K562 (cell line): ENCODE measurements at regions not wholly inside any gene's neighbourhood (a gene's known extent, or its start where the extent isn't known, plus 50 kb on each side); places are given as distances from the start of the nearest gene placed in this dataset.

Source experiments
- ATAC-seq: fragments of 200-7000 bp; cut with Tn5 transposase; 3 replicates; pipeline ENCODE4 v1.9.1; 2020; ENCODE audit warnings: moderate library complexity
- BruUV-seq: library from RNA; stranded (reverse); fragments of 400-500 nt; replicated peaks from 2 replicates; lab custom pipeline; 2021; lab: Mats Ljungman, UMichigan
- CTCF ChIA-PET: fragments of 300-600 bp; formaldehyde crosslinking; extraction: SDS; loops from one replicate; lab custom pipeline; 2021; ENCODE audit warnings: low intra/inter-chr PET ratio; lab: Yijun Ruan, JAX
- POLR2A ChIA-PET: fragments of 300-600, 350-650 bp; sonication (Branson Sonifier 250); formaldehyde crosslinking; extraction: SDS; loops from one replicate; lab custom pipeline; 2021; ENCODE audit warnings: antibody characterized with exemption, inconsistent platforms; lab: Yijun Ruan, JAX
- DNase-seq, 4 experiments: peaks; one replicate each; pipeline versions ENCODE4 v3.0.0 to v3.0.0-alpha.2; 2011 to 2018; ENCODE audit warnings: low spot score in 3 of 4, mixed read lengths in 3 of 4; ENCODE audit errors: extremely low read depth in 1 of 4
- FAIRE-seq: peaks from 2 replicates; lab custom pipeline; 2011; peaks lifted over from hg19 to GRCh38; lab: Jason Lieb, UNC
- H2AFZ ChIP-seq: 2 replicates; pipeline ENCODE4 v1.6.0; 2011; ENCODE audit warnings: low read depth, low read length, control low read depth, inconsistent platforms
- H3K27ac ChIP-seq: fragments of 200-600 bp; 3 replicates; pipeline ENCODE4 v1.8.0; 2011; ENCODE audit warnings: low read depth, mild to moderate bottlenecking, control low read depth, inconsistent platforms, low read length, moderate library complexity, mixed read lengths; ENCODE audit errors: extremely low read depth
- H3K27me3 ChIP-seq, 2 experiments: fragments of 300-600 bp in 1 of 2; 2 replicates in 1 of 2; 3 replicates in 1 of 2; pipeline versions ENCODE4 v1.6.0 to v1.8.0; 2011; ENCODE audit warnings: inconsistent platforms in 2 of 2, low read length in 2 of 2, mild to moderate bottlenecking in 1 of 2, mixed read lengths in 1 of 2, moderate library complexity in 1 of 2; ENCODE audit not compliant: control insufficient read depth in 2 of 2, insufficient read depth in 2 of 2
- H3K36me3 ChIP-seq: fragments of 300-600 bp; 3 replicates; pipeline ENCODE4 v1.8.0; 2011; ENCODE audit warnings: mild to moderate bottlenecking, low read length, inconsistent platforms; ENCODE audit not compliant: control insufficient read depth, insufficient read depth
- H3K4me1 ChIP-seq, 2 experiments: fragments of 200-600 bp in 1 of 2; replicated peaks in 1 of 2; 2 replicates in 1 of 2; 3 replicates in 1 of 2; pipeline versions ENCODE4 v1.5.1 to v1.8.0; 2011; ENCODE audit warnings: inconsistent platforms in 2 of 2, low read length in 2 of 2, mild to moderate bottlenecking in 1 of 2, mixed read lengths in 1 of 2, moderate library complexity in 1 of 2; ENCODE audit not compliant: control insufficient read depth in 2 of 2, insufficient read depth in 2 of 2
- H3K4me2 ChIP-seq: 2 replicates; pipeline ENCODE4 v1.6.1; 2011; ENCODE audit warnings: low read length, control low read depth, inconsistent platforms, mixed read lengths; ENCODE audit not compliant: insufficient read depth
- H3K4me3 ChIP-seq: fragments of 200-600 bp; sonication (generic), shearing (Covaris generic); 2 replicates; pipeline ENCODE4 v1.5.1; 2016; ENCODE audit warnings: control low read depth, inconsistent platforms
- H3K79me2 ChIP-seq: fragments of 200-600 bp; 3 replicates; pipeline ENCODE4 v1.8.0; 2011; ENCODE audit warnings: low read length, inconsistent platforms; ENCODE audit not compliant: control insufficient read depth, insufficient read depth
- H3K9ac ChIP-seq, 2 experiments: 2 replicates each; pipeline versions ENCODE4 v1.6.0 to v1.6.1; 2011; ENCODE audit warnings: low read depth in 2 of 2, low read length in 2 of 2, control low read depth in 1 of 2, inconsistent platforms in 1 of 2, mild to moderate bottlenecking in 1 of 2, mixed read lengths in 1 of 2; ENCODE audit not compliant: insufficient read depth in 1 of 2
- H3K9me1 ChIP-seq: one replicate; pipeline ENCODE4 v1.6.0; 2011; ENCODE audit warnings: inconsistent platforms, mild to moderate bottlenecking, low read length, moderate library complexity; ENCODE audit not compliant: control insufficient read depth, insufficient read depth
- H3K9me3 ChIP-seq: replicated peaks from 2 replicates; pipeline ENCODE4 v1.5.1; 2011; ENCODE audit warnings: low read depth, low read length, inconsistent platforms; ENCODE audit not compliant: control insufficient read depth, insufficient read depth
- H4K20me1 ChIP-seq: replicated peaks from 2 replicates; pipeline ENCODE4 v1.6.1; 2011; ENCODE audit warnings: low read length, inconsistent platforms, mixed read lengths; ENCODE audit not compliant: control insufficient read depth, insufficient read depth
- ELF4 ChIP-seq: fragments of 450-650 bp; formaldehyde crosslinking; IDR thresholded peaks from 2 replicates; pipeline ENCODE4 v1.4.0; 2022; ENCODE audit warnings: missing genetic modification characterization
- ETS1 ChIP-seq: conservative IDR thresholded peaks from 2 replicates; pipeline ENCODE4 v1.6.1; 2011; ENCODE audit warnings: low read depth, mild to moderate bottlenecking, low read length; ENCODE audit not compliant: control insufficient read depth
- KDM5B ChIP-seq: fragments of 200-600 bp; sonication (generic); IDR thresholded peaks from 2 replicates; pipeline ENCODE4 v1.6.1; 2012; ENCODE audit warnings: low read depth, mild to moderate bottlenecking, moderate library complexity, low read length, control low read depth, inconsistent platforms; ENCODE audit not compliant: insufficient replicate concordance
- MED1 ChIP-seq: sonication (generic); formaldehyde crosslinking; IDR thresholded peaks from 2 replicates; pipeline ENCODE4 v1.8.1; 2023; ENCODE audit warnings: missing genetic modification reagents, borderline replicate concordance
- NCOA6 ChIP-seq: fragments of 450-650 bp; IDR thresholded peaks from 2 replicates; pipeline ENCODE4 v1.6.1; 2017; ENCODE audit warnings: mild to moderate bottlenecking
- PTBP1 ChIP-seq: fragments of 200-400 bp; formaldehyde crosslinking; IDR thresholded peaks from 2 replicates; pipeline ENCODE4 v1.6.1; 2017; ENCODE audit warnings: low read depth, low read length
- RBFOX2 ChIP-seq: fragments of 200-400 bp; formaldehyde crosslinking; IDR thresholded peaks from 2 replicates; pipeline ENCODE4 v1.6.1; 2017; ENCODE audit warnings: low read depth, mild to moderate bottlenecking, low read length, moderate library complexity
- SMARCE1 ChIP-seq: fragments of 450-650 bp; IDR thresholded peaks from 2 replicates; pipeline ENCODE4 v1.7.1; 2016; ENCODE audit warnings: mild to moderate bottlenecking
- ZBTB26 ChIP-seq: fragments of 450-650 bp; formaldehyde crosslinking; IDR thresholded peaks from 2 replicates; pipeline ENCODE4 v1.4.0; 2022; ENCODE audit warnings: missing genetic modification characterization
- ZHX1 ChIP-seq: fragments of 150-350 bp; conservative IDR thresholded peaks from 2 replicates; pipeline ENCODE4 v1.6.1; 2014; ENCODE audit warnings: low read length
- ZNF79 ChIP-seq: fragments of 250-450 bp; sonication (Bioruptor Pico); IDR thresholded peaks from 2 replicates; pipeline ENCODE4 v1.4.0; 2020; ENCODE audit warnings: low read depth, mild to moderate bottlenecking, moderate library complexity
- WGBS: fragments of 100-300 bp; shearing (Covaris generic); methylation state at CpG from one replicate; pipeline ENCODE4 v1.1.6; 2016; ENCODE audit warnings: low coverage, mixed read lengths; ENCODE audit not compliant: insufficient coverage; ENCODE audit errors: missing lambda C conversion rate; 5-methylcytosine and 5-hydroxymethylcytosine counted together
- in situ Hi-C: fragments of 300-500 bp; cut with MboI; formaldehyde crosslinking; loops from 4 replicates; pipeline ENCODE4 v1.15.0; 2018; ENCODE audit warnings: inconsistent platforms, mixed read lengths
- intact Hi-C: fragments of 100-400 bp; cut with micrococcal nuclease; formaldehyde crosslinking; loops from 2 replicates; pipeline ENCODE4 v1.14.2; 2022

GRCh38 chr5:1662559-1663085 is 137.0 kb downstream of the MRPL36 start:
- Histone ChIP-seq H3K79me2 (no peaks in the 10 kb centered on the region), H3K4me3 (no peak overlapping the region), H3K9ac (peak overlapping the region in 1 of 2 experiments; percentile 7; a peak in 1 of 4 replicates), H3K9me1 (peaks cover 3% of the 10 kb centered on the region), H3K4me2 (no peak overlapping the region), H3K27me3 (peaks cover 44 to 72% of the 10 kb centered on the region in 2 experiments; a peak in 4 of 5 replicates), H3K4me1 (peaks cover 0 to 24% of the 10 kb centered on the region in 2 experiments; a peak in 2 of 5 replicates), H4K20me1 (peaks cover 19% of the 10 kb centered on the region), H3K27ac (no peak overlapping the region), H3K9me3 (no peaks in the 10 kb centered on the region), H2AFZ (no peak overlapping the region), H3K36me3 (no peaks in the 10 kb centered on the region)
- DNase-seq (no peak), ATAC-seq (no peak), FAIRE-seq (no peak)
- no TSS peak for BruUV-seq
- in situ Hi-C loops (no loop called here), intact Hi-C loops (no loop called here)
- TF ChIP-seq ELF4 (CRISPR knock-in tag) (no peak), ETS1 (no peak), MED1 (no peak), ZBTB26 (CRISPR knock-in tag) (no peak), RBFOX2 (no peak), PTBP1 (no peak), NCOA6 (no peak), ZNF79 (CRISPR knock-in tag) (no peak), SMARCE1 (no peak), KDM5B (no peak), ZHX1 (no peak)
- ChIA-PET CTCF (no interaction called here), POLR2A (no interaction called here)
- 1% methylated on average over 20 of the region's 20 CpGs for WGBS
